Suprapubic skin (tissue), 4 donors: ENCODE measurements at regions not wholly inside any gene's neighbourhood (a gene's known extent, or its start where the extent isn't known, plus 50 kb on each side); places are given as distances from the start of the nearest gene placed in this dataset.

Experiments used
- DNase-seq, 2 donors: peaks; one replicate each; pipeline ENCODE4 v3.0.0-alpha.2; 2019; ENCODE audit warnings: low spot score in 2 of 2
- H3K27ac ChIP-seq: fragments of 200-600 bp; sonication (generic); one replicate; pipeline ENCODE4 v1.5.1; 2019
- H3K27me3 ChIP-seq: fragments of 200-600 bp; sonication (generic); one replicate; pipeline ENCODE4 v1.5.1; 2019
- H3K36me3 ChIP-seq: fragments of 200-600 bp; sonication (generic); one replicate; pipeline ENCODE4 v1.5.1; 2019
- H3K4me1 ChIP-seq: fragments of 200-600 bp; sonication (generic); one replicate; pipeline ENCODE4 v1.5.1; 2019
- H3K4me3 ChIP-seq: fragments of 200-600 bp; sonication (generic); one replicate; pipeline ENCODE4 v1.5.1; 2019; ENCODE audit warnings: mild to moderate bottlenecking
- H3K9me3 ChIP-seq: fragments of 200-600 bp; sonication (generic); one replicate; pipeline ENCODE4 v1.5.1; 2019
- EP300 ChIP-seq: sonication (generic); formaldehyde crosslinking; IDR thresholded peaks from one replicate; pipeline ENCODE4 v1.6.1; 2017; ENCODE audit warnings: antibody characterized with exemption
- POLR2A ChIP-seq, 2 donors: fragments of 450-650 bp; IDR thresholded peaks; one replicate each; pipeline ENCODE4 v1.6.1; 2017; ENCODE audit warnings: antibody characterized with exemption in 2 of 2, mild to moderate bottlenecking in 2 of 2, moderate library complexity in 2 of 2
- POLR2AphosphoS5 ChIP-seq, 3 donors: sonication (generic); formaldehyde crosslinking; IDR thresholded peaks; one replicate each; pipeline ENCODE4 v1.6.1; 2017; ENCODE audit warnings: antibody characterized with exemption in 3 of 3
- whole genome bisulfite sequencing: methylation state at CpG from one replicate; pipeline ENCODE4 v1.1.5; 2018; 5-methylcytosine and 5-hydroxymethylcytosine counted together
- TF ChIP-seq, protein P1 (sequence below), 2 donors: fragments of 200-600 bp in 1 of 2; fragments of 450-650 bp in 1 of 2; sonication (generic) in 1 of 2; IDR thresholded peaks; one replicate each; pipeline ENCODE4 v1.5.1; 2016 to 2019; ENCODE audit warnings: antibody characterized with exemption in 2 of 2, mild to moderate bottlenecking in 1 of 2, moderate library complexity in 1 of 2

DNA sequence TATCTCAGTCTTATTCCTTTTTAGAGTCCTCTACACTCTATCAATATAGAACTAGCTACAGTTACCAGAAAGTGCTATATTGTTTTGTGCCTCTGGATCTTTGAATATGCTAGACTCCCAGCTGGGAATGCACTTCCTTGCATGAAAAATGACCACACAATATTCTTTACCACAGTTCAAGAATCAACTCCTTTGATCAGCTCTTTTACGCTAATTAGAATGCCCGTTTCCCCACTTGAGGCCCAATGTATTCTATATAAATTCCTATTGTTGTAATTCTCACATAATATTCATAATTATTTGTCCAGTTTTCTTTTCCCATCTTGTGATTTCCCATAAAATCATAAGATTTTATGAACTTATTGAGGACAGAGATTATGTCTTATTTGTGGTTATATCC is 142.2 kb downstream of the UBE2E3 start:
- Histone ChIP-seq H3K4me3 (no peak overlapping the region), H3K9me3 (no peaks in the 10 kb centered on the region), H3K4me1 (no peaks in the 10 kb centered on the region), H3K36me3 (no peaks in the 10 kb centered on the region), H3K27me3 (no peaks in the 10 kb centered on the region), H3K27ac (no peak overlapping the region)
- TF ChIP-seq, protein P1, sequence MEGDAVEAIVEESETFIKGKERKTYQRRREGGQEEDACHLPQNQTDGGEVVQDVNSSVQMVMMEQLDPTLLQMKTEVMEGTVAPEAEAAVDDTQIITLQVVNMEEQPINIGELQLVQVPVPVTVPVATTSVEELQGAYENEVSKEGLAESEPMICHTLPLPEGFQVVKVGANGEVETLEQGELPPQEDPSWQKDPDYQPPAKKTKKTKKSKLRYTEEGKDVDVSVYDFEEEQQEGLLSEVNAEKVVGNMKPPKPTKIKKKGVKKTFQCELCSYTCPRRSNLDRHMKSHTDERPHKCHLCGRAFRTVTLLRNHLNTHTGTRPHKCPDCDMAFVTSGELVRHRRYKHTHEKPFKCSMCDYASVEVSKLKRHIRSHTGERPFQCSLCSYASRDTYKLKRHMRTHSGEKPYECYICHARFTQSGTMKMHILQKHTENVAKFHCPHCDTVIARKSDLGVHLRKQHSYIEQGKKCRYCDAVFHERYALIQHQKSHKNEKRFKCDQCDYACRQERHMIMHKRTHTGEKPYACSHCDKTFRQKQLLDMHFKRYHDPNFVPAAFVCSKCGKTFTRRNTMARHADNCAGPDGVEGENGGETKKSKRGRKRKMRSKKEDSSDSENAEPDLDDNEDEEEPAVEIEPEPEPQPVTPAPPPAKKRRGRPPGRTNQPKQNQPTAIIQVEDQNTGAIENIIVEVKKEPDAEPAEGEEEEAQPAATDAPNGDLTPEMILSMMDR (IDR thresholded peaks at IDR 0.05) = no peak
- TF ChIP-seq POLR2AphosphoS5 (IDR thresholded peaks at IDR 0.05) (no peak), POLR2A (IDR thresholded peaks at IDR 0.05) (no peak), EP300 (no peak)
- DNase-seq = no peak
- WGBS = 67% methylated on average over 2 of the region's 2 CpGs

- H3K4me1 ChIP-seq = no peaks in the 10 kb centered on the region
- H3K27me3 ChIP-seq = no peaks in the 10 kb centered on the region
- TF ChIP-seq EP300 (no peak), POLR2A (IDR thresholded peaks at IDR 0.05) (no peak), POLR2AphosphoS5 (IDR thresholded peaks at IDR 0.05) (no peak)
- TF ChIP-seq, protein P1 (IDR thresholded peaks at IDR 0.05) = no peak
- H3K9me3 ChIP-seq = no peaks in the 10 kb centered on the region
- no peak overlapping the region for H3K27ac ChIP-seq
- no peak for DNase-seq
- H3K4me3 ChIP-seq = no peak overlapping the region
- H3K36me3 ChIP-seq = no peaks in the 10 kb centered on the region
- 81% methylated on average over 2 of the region's 2 CpGs for WGBS
Measured at GRCh38 chr2:181123798-181124231, 143.4 kb downstream of the UBE2E3 start.

GRCh38 chr2:181124497-181124896 is 144.1 kb downstream of the UBE2E3 start:
- H3K9me3 ChIP-seq = no peaks in the 10 kb centered on the region
- no peaks in the 10 kb centered on the region for H3K27me3 ChIP-seq
- 63% methylated on average over 3 of the region's 3 CpGs for WGBS
- no peaks in the 10 kb centered on the region for H3K4me1 ChIP-seq
- H3K4me3 ChIP-seq = no peak overlapping the region
- no peak overlapping the region for H3K27ac ChIP-seq
- no peak for DNase-seq
- no peaks in the 10 kb centered on the region for H3K36me3 ChIP-seq
- no peak for TF ChIP-seq POLR2A (IDR thresholded peaks at IDR 0.05)
- TF ChIP-seq, protein P1 (IDR thresholded peaks at IDR 0.05) = no peak
- TF ChIP-seq POLR2AphosphoS5 (IDR thresholded peaks at IDR 0.05) = no peak
- no peak for TF ChIP-seq EP300

- no peaks in the 10 kb centered on the region for H3K9me3 ChIP-seq
- H3K4me3 ChIP-seq = no peak overlapping the region
- WGBS = 88% methylated on average over 2 of the region's 2 CpGs
- DNase-seq = no peak
- no peaks in the 10 kb centered on the region for H3K27me3 ChIP-seq
- H3K27ac ChIP-seq = no peak overlapping the region
- H3K36me3 ChIP-seq = no peaks in the 10 kb centered on the region
- TF ChIP-seq, protein P1 (IDR thresholded peaks at IDR 0.05) = no peak
- TF ChIP-seq POLR2AphosphoS5 (IDR thresholded peaks at IDR 0.05) = no peak
- no peak for TF ChIP-seq POLR2A (IDR thresholded peaks at IDR 0.05)
- TF ChIP-seq EP300 = no peak
- H3K4me1 ChIP-seq = no peaks in the 10 kb centered on the region
Measured at GRCh38 chr2:181125359-181125758, 145.0 kb downstream of the UBE2E3 start.

DNA sequence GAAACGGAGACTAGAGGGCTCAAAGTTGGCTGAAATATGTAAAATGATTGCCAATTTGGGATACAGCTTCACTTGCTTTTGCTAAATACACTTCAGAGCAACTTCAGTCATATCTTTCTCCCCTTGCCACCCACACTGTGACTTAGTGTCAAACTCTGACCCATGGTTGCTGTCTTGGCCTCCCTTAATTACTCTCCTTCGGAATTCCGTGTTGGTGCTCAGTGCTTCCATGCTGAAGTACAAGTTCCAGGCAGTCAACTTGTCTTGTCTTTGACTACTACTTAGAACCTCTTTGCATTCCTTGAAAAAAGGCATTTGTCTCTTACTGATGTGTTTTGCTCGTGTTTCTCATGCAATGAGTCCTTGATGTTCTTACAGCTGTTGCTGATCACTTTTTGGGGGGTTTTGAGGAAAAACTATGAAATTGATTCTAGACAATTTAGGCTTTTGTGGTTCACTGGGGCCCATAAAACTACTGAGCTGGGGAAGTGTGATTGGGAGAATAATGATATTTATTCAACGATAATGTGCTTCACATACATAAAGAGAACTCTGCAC is 146.0 kb downstream of the UBE2E3 start:
- no peaks in the 10 kb centered on the region for H3K4me1 ChIP-seq
- H3K36me3 ChIP-seq = no peaks in the 10 kb centered on the region
- TF ChIP-seq EP300 = no peak
- no peak for TF ChIP-seq POLR2AphosphoS5 (IDR thresholded peaks at IDR 0.05)
- TF ChIP-seq POLR2A (IDR thresholded peaks at IDR 0.05) = no peak
- TF ChIP-seq, protein P1 (IDR thresholded peaks at IDR 0.05) = no peak
- no peak overlapping the region for H3K27ac ChIP-seq
- H3K27me3 ChIP-seq = no peaks in the 10 kb centered on the region
- H3K4me3 ChIP-seq = no peak overlapping the region
- no peaks in the 10 kb centered on the region for H3K9me3 ChIP-seq
- WGBS = 94% methylated on average over 5 of the region's 5 CpGs
- no peak for DNase-seq
